NT2/D1 (cell line): ENCODE measurements at regions not wholly inside any gene's neighbourhood (a gene's known extent, or its start where the extent isn't known, plus 50 kb on each side); places are given as distances from the start of the nearest gene placed in this dataset.

ENCODE experiments used
- SUZ12 ChIP-seq: IDR thresholded peaks from 2 replicates; pipeline ENCODE4 v1.6.1; 2011; ENCODE audit not compliant: insufficient read length, insufficient read depth; ENCODE audit errors: extremely low read depth
- YY1 ChIP-seq: IDR thresholded peaks from 2 replicates; pipeline ENCODE4 v1.6.1; 2011; ENCODE audit not compliant: insufficient read length, insufficient read depth
- ZNF274 ChIP-seq: IDR thresholded peaks from 2 replicates; pipeline ENCODE4 v1.6.1; 2011; ENCODE audit warnings: mild to moderate bottlenecking, low read depth, low read length

GRCh38 chr2:157152362-157152761 lies 105.1 kb upstream of the GALNT5 start:
- TF ChIP-seq ZNF274 (no peak), SUZ12 (no peak), YY1 (no peak)
